SKM-1 treated with dmso at 0.1 percent for 144 hours (cell line): ENCODE measurements at regions not wholly inside any gene's neighbourhood (a gene's known extent, or its start where the extent isn't known, plus 50 kb on each side); places are given as distances from the start of the nearest gene placed in this dataset.

Source experiments
- DNase-seq: peaks from one replicate; lab custom pipeline; 2025; ENCODE audit not compliant: unreplicated experiment; lab: John Stamatoyannopoulos, UW

GRCh38 chr2:238669581-238670080 lies 178.3 kb upstream of the TWIST2 start:
- no peak for DNase-seq

DNA sequence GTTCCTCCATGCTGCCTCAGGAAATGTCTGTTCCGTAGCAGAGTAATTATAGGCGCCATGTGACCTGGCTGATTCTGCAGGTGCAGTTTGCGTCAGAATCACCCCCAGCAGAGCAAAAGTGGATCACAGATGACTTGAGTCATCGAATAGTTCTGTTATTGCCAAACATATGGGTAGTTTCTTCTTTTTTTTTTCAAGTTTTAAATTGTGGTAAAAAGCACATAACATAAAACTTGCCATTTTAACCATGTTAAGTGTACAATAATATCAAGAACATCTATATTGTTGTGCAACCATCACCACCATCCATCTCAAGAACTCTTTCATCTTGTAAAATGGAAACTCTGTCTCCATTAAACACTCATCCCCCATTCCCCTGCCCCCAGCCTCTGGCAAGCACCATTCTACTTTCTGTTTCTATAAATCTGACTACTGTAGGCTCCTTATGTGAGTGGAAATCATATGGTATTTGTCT lies 177.7 kb upstream of the TWIST2 start:
- no peak for DNase-seq

DNA sequence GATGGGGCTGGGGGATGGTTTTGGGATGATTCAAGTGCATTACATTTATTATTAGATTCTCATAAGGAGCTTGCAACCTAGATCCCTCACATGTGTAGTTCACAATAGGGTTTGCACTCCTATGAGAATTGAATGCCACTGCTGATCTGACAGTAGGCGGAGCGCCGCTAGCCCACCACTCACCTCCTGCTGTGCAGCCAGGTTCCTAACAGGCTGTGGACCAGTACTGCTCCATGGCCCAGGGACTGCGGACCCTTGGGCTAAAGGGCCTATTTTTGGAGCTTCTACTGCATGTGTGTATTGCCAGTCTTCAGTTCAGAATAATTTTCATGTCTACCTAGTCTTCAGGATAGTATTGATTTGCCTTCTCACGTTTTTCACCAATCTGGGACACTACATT lies 165.3 kb upstream of the TWIST2 start:
- no peak for DNase-seq

- no peak for DNase-seq
These were observed 163.2 kb upstream of the TWIST2 start for GRCh38 chr2:238684362-238685326.

GRCh38 chr2:238685327-238685709 lies 162.6 kb upstream of the TWIST2 start:
- DNase-seq, result no peak

GRCh38 chr2:238685713-238686112 lies 162.2 kb upstream of the TWIST2 start:
- DNase-seq, result no peak

- no peak for DNase-seq
These were observed 161.7 kb upstream of the TWIST2 start for GRCh38 chr2:238686223-238686622.

DNA sequence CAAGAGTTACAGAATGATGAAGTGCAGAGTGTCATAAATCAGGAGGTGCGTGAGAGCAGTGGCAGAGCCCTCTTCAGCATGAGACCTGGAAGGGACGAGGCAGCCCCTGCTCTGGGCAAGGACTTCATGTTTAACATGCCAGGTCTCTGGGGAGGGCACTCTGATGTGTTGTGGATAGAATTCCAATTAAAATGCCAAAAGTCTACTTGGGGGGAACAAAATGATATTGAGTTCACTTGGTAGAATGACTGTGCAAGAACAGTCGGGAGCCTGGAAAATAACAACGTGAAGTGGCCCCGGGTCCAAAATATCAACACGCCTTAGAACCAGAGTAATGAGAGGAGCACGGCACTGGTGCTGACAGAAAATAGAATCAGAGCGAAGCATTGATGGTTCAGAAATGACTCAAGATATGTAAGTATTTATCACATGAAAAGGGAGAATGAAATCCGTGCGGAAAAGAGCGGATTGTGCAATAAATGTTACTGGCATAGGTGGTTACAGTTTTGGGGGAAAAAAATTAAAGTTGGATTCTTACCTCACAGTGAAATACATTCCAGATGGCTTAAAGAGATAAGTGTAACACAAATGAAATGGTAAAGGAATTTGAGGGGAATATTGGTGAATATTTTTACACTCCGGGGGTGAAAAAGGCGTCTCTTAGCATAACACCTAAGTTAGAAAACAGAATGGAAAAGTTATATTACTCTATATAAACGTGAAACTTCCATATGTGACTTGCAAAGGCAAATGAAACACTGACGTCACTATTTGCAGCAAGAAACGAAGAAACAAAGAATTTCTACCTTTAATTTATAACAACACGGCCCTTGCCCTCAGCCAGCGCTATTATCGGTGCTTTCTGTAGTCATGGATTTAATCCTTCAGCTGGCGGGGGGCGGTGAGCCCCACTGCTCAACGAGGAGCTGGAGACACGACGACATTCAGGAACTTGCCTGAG lies 159.4 kb upstream of the TWIST2 start:
- no peak for DNase-seq

- DNase-seq, result no peak
These were observed 158.6 kb upstream of the TWIST2 start for GRCh38 chr2:238689331-238689730.

DNA sequence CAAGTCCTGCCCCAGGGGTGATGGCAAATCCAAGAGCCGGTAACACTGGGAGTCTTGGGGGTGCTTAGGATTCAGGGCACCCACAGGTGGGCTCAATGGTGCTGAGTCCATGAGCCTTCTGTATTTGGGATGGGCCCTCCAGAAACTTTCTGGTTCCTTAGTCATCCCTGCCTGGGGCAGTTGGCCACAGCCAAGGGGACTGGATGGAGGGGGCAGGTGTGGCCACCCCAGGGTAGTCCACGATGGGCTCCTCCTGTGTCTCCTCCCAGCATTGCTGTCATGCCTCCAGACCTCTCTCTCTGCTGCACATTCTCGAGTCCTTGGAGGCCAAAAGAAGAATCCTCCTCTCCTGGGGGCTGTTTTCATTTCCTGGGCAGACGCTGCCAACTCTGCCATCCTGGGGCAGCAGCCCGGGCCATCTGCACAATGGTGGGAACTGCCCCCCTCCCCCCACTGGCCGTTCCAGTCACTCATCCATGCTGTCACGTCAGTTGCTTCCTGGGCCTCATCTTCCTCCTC lies 158.0 kb upstream of the TWIST2 start:
- DNase-seq, result no peak

DNA sequence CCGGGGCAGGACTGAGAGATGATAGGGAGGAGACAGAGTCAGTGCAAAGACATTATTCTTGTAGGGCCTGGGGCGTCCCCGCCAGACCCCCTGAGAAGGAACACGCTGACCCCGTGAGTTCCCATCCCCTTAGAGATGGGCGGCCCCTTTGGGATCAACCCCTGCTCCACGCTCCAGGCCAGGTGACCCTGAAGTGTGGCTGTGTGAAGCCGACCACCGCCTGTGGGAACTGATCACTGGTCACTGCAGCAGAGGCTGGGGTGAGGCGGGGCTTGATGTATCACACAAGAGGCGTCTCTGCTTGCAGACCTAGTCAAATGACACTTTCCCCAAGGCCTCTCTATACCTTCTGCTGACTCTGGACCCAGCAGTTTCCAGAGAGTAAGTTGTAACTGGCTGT lies 157.4 kb upstream of the TWIST2 start:
- no peak for DNase-seq

GRCh38 chr2:238691596-238692491 lies 156.0 kb upstream of the TWIST2 start:
- DNase-seq, result no peak

GRCh38 chr2:238692562-238692961 lies 155.3 kb upstream of the TWIST2 start:
- DNase-seq, result no peak

- no peak for DNase-seq
These were observed 154.4 kb upstream of the TWIST2 start for GRCh38 chr2:238693337-238694093.

DNA sequence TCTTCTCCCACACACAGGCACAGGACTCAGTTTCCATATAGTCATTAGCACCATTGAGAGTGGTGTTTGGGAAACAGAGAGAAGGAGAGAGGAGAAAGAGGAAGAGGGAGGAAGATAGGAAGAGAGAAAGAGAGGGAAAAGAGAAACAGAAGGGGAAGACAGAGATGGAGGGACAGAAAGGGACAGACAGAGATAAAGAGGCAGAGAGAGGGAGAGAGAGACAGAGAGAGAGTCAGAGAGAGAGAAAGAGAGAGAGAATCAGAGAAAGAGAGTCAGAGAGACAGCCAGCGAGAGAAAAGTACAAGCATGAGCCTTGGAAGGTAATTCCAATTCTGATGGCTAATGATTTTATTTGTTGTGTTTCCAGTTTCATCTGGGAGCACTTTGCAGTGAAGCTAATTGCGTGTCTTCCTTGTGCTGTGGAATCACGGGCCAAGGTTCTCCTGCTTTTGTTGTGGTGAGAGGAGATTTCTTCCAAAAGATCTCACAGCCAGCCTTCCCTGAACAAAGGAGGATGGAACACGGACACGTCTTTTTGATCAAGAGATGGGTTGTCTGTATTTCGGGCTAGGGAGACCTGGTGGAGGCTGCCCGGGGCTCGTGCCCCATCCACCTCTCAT lies 153.6 kb upstream of the TWIST2 start:
- DNase-seq, result no peak

DNA sequence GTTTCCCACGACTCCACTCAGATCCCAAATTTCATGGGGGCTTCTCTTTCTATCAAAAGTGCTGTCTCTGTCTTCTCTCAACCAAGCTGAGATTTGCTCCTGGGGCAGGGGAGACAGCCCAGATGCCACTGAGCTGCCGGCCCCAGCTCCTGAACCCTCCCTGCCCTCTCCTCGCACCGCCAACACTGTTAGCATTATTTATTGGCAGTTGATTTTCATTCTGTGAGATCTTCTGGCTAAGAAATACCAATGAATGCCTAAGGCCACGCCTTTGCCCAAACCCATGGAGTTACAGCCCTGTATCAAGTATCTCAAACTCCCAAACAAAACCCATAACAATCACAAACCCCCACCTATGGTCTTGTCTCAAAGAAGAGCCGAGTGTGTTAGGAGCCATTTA lies 153.0 kb upstream of the TWIST2 start:
- no peak for DNase-seq

- no peak for DNase-seq
These were observed 152.3 kb upstream of the TWIST2 start for GRCh38 chr2:238695538-238695937.

- no peak for DNase-seq
These were observed 151.6 kb upstream of the TWIST2 start for GRCh38 chr2:238696331-238696730.

DNA sequence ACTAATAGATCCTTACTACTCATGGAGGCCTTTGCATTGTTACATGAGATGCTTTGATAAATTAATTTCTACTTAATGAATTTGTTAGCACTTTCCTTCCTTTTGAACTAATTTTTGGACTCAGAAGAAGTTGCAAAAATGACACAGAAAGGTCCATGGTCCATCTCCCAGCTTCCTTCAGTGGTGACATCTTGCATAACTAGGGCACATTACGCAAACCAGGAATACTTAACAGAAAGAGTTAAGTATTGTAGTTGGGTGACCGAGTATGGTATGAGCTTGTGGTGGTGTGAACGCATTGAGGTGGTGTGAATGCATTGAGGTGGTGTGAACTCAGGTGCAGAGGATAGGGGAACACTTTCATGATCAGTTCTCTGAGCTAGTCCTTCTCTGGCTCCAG lies 151.1 kb upstream of the TWIST2 start:
- no peak for DNase-seq
